Prostate gland (tissue), 2 donors: ENCODE measurements at regions not wholly inside any gene's neighbourhood (a gene's known extent, or its start where the extent isn't known, plus 50 kb on each side); places are given as distances from the start of the nearest gene placed in this dataset.

Source experiments
- DNase-seq: peaks from one replicate; pipeline ENCODE4 v3.0.0-alpha.2; 2019; ENCODE audit warnings: low spot score
- H3K27ac ChIP-seq, 2 donors: fragments of 200-600 bp; sonication (generic); 2 replicates each; pipeline ENCODE4 v1.5.1; 2017 to 2019
- H3K27me3 ChIP-seq: fragments of 200-600 bp; sonication (generic); replicated peaks from 2 replicates; pipeline ENCODE4 v1.5.1; 2019; ENCODE audit not compliant: insufficient read depth
- H3K36me3 ChIP-seq, 2 donors: fragments of 200-600 bp; sonication (generic); 1 replicate in 1 of 2; 2 replicates in 1 of 2; pipeline versions ENCODE4 v1.5.1 to v1.8.1; 2017 to 2019
- H3K4me1 ChIP-seq: fragments of 200-600 bp; sonication (generic); replicated peaks from 2 replicates; pipeline ENCODE4 v1.5.1; 2019
- H3K4me3 ChIP-seq, 2 donors: fragments of 200-600 bp; sonication (generic); 2 replicates each; pipeline ENCODE4 v1.5.1; 2017 to 2019
- H3K9me3 ChIP-seq: fragments of 200-600 bp; sonication (generic); 2 replicates; pipeline ENCODE4 v1.5.1; 2017
- CTCF ChIP-seq, 4 experiments: fragments of 200-600 bp in 2 of 4; fragments of 450-650 bp in 2 of 4; sonication (generic) in 2 of 4; IDR thresholded peaks; 1 replicate in 3 of 4; 2 replicates in 1 of 4; pipeline ENCODE4 v1.5.1; 2016 to 2019; ENCODE audit warnings: antibody characterized with exemption in 4 of 4, mild to moderate bottlenecking in 2 of 4, moderate library complexity in 2 of 4
- POLR2A ChIP-seq: fragments of 450-650 bp; IDR thresholded peaks from one replicate; pipeline ENCODE4 v1.6.1; 2016; ENCODE audit warnings: antibody characterized with exemption, mild to moderate bottlenecking
- POLR2AphosphoS5 ChIP-seq: sonication (generic); formaldehyde crosslinking; IDR thresholded peaks from one replicate; pipeline ENCODE4 v1.6.1; 2017; ENCODE audit warnings: antibody characterized with exemption
- WGBS: methylation state at CpG from one replicate; pipeline ENCODE4 v1.1.5; 2018; 5-methylcytosine and 5-hydroxymethylcytosine counted together
- intact Hi-C: fragments of 100-400 bp; cut with DNase I; formaldehyde crosslinking; loops from one replicate; pipeline ENCODE4 v1.14.2; 2022

GRCh38 chr16:87077750-87078127, 239.5 kb downstream of the C16orf95 start:
- Histone ChIP-seq H3K27me3 (peaks cover 3% of the 10 kb centered on the region), H3K9me3 (no peaks in the 10 kb centered on the region), H3K4me1 (no peaks in the 10 kb centered on the region), H3K4me3 (no peak overlapping the region), H3K36me3 (no peaks in the 10 kb centered on the region), H3K27ac (no peak overlapping the region)
- TF ChIP-seq POLR2A = no peak
- no peak for TF ChIP-seq CTCF (IDR thresholded peaks at IDR 0.05)
- TF ChIP-seq POLR2AphosphoS5 = no peak
- WGBS = 85% methylated on average over 5 of the region's 5 CpGs
- no peak for DNase-seq
- intact Hi-C loops = no loop called here

- Histone ChIP-seq H3K27me3 (peaks cover 3% of the 10 kb centered on the region), H3K9me3 (no peaks in the 10 kb centered on the region), H3K4me1 (no peaks in the 10 kb centered on the region), H3K4me3 (no peak overlapping the region), H3K27ac (no peak overlapping the region), H3K36me3 (no peaks in the 10 kb centered on the region)
- no peak for DNase-seq
- TF ChIP-seq POLR2AphosphoS5 = no peak
- no peak for TF ChIP-seq CTCF (IDR thresholded peaks at IDR 0.05)
- TF ChIP-seq POLR2A = no peak
- WGBS = 79% methylated on average over 4 of the region's 4 CpGs
- intact Hi-C loops = no loop called here
These were observed 236.5 kb downstream of the C16orf95 start for GRCh38 chr16:87080571-87081167.

GRCh38 chr16:87085441-87085840, 231.8 kb downstream of the C16orf95 start:
- intact Hi-C loops = no loop called here
- Histone ChIP-seq H3K4me1 (no peaks in the 10 kb centered on the region), H3K27me3 (no peaks in the 10 kb centered on the region), H3K36me3 (no peaks in the 10 kb centered on the region), H3K4me3 (no peak overlapping the region), H3K27ac (no peak overlapping the region), H3K9me3 (no peaks in the 10 kb centered on the region)
- 87% methylated on average over 5 of the region's 5 CpGs for WGBS
- no peak for DNase-seq
- TF ChIP-seq POLR2AphosphoS5 (no peak), CTCF (IDR thresholded peaks at IDR 0.05) (no peak), POLR2A (no peak)

GRCh38 chr16:87086156-87086555, 231.0 kb downstream of the C16orf95 start:
- no peak for DNase-seq
- WGBS = 73% methylated on average over 4 of the region's 4 CpGs
- no peaks in the 10 kb centered on the region for H3K9me3 ChIP-seq
- H3K27me3 ChIP-seq = no peaks in the 10 kb centered on the region
- no peak overlapping the region for H3K27ac ChIP-seq
- H3K36me3 ChIP-seq = no peaks in the 10 kb centered on the region
- H3K4me1 ChIP-seq = no peaks in the 10 kb centered on the region
- intact Hi-C loops = no loop called here
- H3K4me3 ChIP-seq = no peak overlapping the region
- TF ChIP-seq CTCF (IDR thresholded peaks at IDR 0.05) (no peak), POLR2AphosphoS5 (no peak), POLR2A (no peak)

- H3K36me3 ChIP-seq = no peaks in the 10 kb centered on the region
- H3K27me3 ChIP-seq = no peaks in the 10 kb centered on the region
- H3K27ac ChIP-seq = no peak overlapping the region
- H3K4me3 ChIP-seq = no peak overlapping the region
- no peak for TF ChIP-seq POLR2AphosphoS5
- TF ChIP-seq CTCF (IDR thresholded peaks at IDR 0.05) = no peak
- no peak for TF ChIP-seq POLR2A
- DNase-seq = no peak
- no peaks in the 10 kb centered on the region for H3K9me3 ChIP-seq
- H3K4me1 ChIP-seq = no peaks in the 10 kb centered on the region
- intact Hi-C loops = no loop called here
These were observed 230.6 kb downstream of the C16orf95 start for GRCh38 chr16:87086575-87086974.
